ENCODE measurements at regions not wholly inside any gene's neighbourhood (a gene's known extent, or its start where the extent isn't known, plus 50 kb on each side); places are given as distances from the start of the nearest gene placed in this dataset.
A peak's percentile ranks its signal among the peaks of the same experiment; 100 is the strongest.

DNA sequence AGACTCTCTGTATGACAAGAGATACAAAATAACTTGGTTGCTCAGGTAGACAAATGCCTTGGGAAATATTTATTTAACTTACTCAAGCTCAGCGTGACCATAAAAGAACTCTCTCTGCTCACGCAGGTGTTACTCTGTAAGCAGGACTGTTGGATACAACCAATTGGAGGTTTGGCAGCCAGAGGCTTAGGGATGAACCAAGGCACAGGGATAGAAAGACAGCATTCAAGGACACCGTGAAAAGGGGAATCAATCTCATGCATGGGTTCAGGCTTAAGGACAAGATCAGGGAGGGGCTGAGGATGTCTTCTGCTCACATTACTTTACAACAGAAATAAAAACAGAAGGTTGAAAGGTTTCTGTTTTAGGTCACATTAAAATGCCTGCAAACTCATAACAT is 389.0 kb upstream of the BRINP1 start:
- H3K4me1 ChIP-seq = no peaks in the 10 kb centered on the region
- no peak for DNase-seq
- WGBS, 2 donors = 4 to 9% methylated on average over 3 of the region's 3 CpGs

DNA sequence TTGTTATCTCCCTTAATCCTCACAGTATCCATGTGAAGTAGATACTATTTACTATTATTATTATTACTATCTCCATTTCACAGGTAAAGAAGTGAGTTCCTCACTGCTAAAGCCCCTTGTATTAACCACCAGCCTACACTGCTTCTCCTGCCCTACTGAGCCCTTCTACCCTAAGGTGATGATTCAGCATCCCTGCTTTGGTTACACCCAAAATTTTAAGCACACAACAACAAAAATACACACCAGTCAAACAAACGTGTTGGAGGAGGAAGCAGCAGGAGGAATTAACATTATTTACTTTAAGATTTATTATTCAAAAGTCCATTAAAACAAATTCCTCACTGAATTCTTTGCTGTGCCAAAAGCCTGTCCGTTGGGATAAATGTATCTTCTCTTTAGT is 370.2 kb upstream of the BRINP1 start:
- DNase-seq (no peak), FAIRE-seq (no peak), ATAC-seq (no peak)
- H3K4me1 ChIP-seq = no peaks in the 10 kb centered on the region
- H3K27me3 ChIP-seq = no peaks in the 10 kb centered on the region
- H3K9me3 ChIP-seq = no peaks in the 10 kb centered on the region
- TF ChIP-seq, protein P1, sequence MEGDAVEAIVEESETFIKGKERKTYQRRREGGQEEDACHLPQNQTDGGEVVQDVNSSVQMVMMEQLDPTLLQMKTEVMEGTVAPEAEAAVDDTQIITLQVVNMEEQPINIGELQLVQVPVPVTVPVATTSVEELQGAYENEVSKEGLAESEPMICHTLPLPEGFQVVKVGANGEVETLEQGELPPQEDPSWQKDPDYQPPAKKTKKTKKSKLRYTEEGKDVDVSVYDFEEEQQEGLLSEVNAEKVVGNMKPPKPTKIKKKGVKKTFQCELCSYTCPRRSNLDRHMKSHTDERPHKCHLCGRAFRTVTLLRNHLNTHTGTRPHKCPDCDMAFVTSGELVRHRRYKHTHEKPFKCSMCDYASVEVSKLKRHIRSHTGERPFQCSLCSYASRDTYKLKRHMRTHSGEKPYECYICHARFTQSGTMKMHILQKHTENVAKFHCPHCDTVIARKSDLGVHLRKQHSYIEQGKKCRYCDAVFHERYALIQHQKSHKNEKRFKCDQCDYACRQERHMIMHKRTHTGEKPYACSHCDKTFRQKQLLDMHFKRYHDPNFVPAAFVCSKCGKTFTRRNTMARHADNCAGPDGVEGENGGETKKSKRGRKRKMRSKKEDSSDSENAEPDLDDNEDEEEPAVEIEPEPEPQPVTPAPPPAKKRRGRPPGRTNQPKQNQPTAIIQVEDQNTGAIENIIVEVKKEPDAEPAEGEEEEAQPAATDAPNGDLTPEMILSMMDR (IDR thresholded peaks at IDR 0.05) = no peak
- WGBS, 2 donors = 18 to 22% methylated on average over 2 of the region's 2 CpGs
- no peak overlapping the region for H3K27ac ChIP-seq
- no peak overlapping the region for H3K4me3 ChIP-seq
- no peaks in the 10 kb centered on the region for H3K36me3 ChIP-seq
- intact Hi-C loops (cut with DNase I) = no loop called here

More for the DNA sequence above, 389.0 kb upstream of the BRINP1 start:
- no peaks in the 10 kb centered on the region for H3K36me3 ChIP-seq
- peaks cover 0 to 6% (median 0%) of the 10 kb centered on the region in 4 donors for H3K27me3 ChIP-seq
- TF ChIP-seq, protein P1 (IDR thresholded peaks at IDR 0.05) = no peak
- FAIRE-seq (no peak), ATAC-seq (no peak)
- H3K27ac ChIP-seq = no peak overlapping the region
- no peaks in the 10 kb centered on the region for H3K9me3 ChIP-seq
- intact Hi-C loops (cut with DNase I) = no loop called here
- no peak overlapping the region for H3K4me3 ChIP-seq

GRCh38 chr9:119736491-119737454 is 367.5 kb upstream of the BRINP1 start:
- Histone ChIP-seq H3K27me3 (no peaks in the 10 kb centered on the region), H3K4me3 (no peak overlapping the region), H3K36me3 (no peaks in the 10 kb centered on the region), H3K27ac (no peak overlapping the region), H3K4me1 (no peaks in the 10 kb centered on the region), H3K9me3 (no peaks in the 10 kb centered on the region)
- TF ChIP-seq, protein P1 (IDR thresholded peaks at IDR 0.05) = no peak
- intact Hi-C loops (cut with DNase I) = no loop called here
- ATAC-seq (peak in 2 of 4 donors; percentile 56 to 77), DNase-seq (peak in 2 of 6 donors; percentile 2 to 40), FAIRE-seq (no peak)
- WGBS, 2 donors = 32 to 45% methylated on average over 13 of the region's 13 CpGs

GRCh38 chr9:119727988-119728387 is 358.8 kb upstream of the BRINP1 start:
- WGBS, 2 donors = 37 to 48% methylated on average over 5 of the region's 5 CpGs

More at GRCh38 chr9:119727988-119728387, 358.8 kb upstream of the BRINP1 start:
- TF ChIP-seq, protein P1 (IDR thresholded peaks at IDR 0.05) = no peak
- DNase-seq = no peak
- no peak for ATAC-seq
- intact Hi-C loops (cut with DNase I) = no loop called here
- FAIRE-seq = no peak
- Histone ChIP-seq H3K9me3 (no peaks in the 10 kb centered on the region), H3K4me1 (no peaks in the 10 kb centered on the region), H3K4me3 (no peak overlapping the region), H3K27ac (no peak overlapping the region), H3K27me3 (no peaks in the 10 kb centered on the region), H3K36me3 (no peaks in the 10 kb centered on the region)
